ENCODE measurements at regions not wholly inside any gene's neighbourhood (a gene's known extent, or its start where the extent isn't known, plus 50 kb on each side); places are given as distances from the start of the nearest gene placed in this dataset.

DNA sequence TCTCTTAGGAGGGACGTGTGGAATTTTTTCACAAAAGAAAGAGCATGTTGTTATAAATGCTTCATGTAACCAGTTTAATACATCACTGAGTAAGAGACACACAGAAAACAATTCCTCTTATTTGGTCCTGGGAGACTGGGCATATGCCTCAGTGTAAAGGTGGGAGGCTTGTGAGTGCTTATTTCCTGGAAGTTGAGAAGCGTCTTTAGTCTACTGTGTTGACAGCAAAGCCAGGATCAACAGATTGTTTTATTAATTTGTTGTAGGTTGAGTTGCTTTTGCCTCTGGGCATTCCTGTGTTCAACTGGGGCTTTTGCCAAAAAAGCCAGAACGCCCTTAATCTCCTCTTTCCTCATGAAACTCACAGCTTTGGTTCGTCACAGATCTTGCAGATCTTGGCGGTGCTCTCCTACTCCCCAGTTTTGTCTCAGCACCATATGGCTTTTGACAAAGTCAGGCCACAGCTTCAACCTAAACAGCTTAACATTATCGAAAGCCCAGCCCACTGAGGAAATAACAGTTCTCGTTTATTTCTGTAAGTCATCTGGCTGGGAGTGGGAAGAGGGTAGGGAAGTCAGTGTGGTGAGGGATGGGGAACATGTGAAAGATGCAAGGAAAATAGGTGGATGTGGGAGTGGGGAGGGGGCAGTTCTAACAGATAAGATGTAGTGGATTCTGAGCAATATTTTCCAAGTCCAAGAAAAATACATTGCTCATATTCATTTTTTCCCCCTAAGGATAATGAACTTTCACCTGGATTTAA is 227.2 kb downstream of the DACT1 start:
- TF ChIP-seq, protein P1, sequence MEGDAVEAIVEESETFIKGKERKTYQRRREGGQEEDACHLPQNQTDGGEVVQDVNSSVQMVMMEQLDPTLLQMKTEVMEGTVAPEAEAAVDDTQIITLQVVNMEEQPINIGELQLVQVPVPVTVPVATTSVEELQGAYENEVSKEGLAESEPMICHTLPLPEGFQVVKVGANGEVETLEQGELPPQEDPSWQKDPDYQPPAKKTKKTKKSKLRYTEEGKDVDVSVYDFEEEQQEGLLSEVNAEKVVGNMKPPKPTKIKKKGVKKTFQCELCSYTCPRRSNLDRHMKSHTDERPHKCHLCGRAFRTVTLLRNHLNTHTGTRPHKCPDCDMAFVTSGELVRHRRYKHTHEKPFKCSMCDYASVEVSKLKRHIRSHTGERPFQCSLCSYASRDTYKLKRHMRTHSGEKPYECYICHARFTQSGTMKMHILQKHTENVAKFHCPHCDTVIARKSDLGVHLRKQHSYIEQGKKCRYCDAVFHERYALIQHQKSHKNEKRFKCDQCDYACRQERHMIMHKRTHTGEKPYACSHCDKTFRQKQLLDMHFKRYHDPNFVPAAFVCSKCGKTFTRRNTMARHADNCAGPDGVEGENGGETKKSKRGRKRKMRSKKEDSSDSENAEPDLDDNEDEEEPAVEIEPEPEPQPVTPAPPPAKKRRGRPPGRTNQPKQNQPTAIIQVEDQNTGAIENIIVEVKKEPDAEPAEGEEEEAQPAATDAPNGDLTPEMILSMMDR (IDR thresholded peaks at IDR 0.05): no peak
- TF ChIP-seq EZH2 (IDR thresholded peaks at IDR 0.05; ENCODE audit: borderline replicate concordance, insufficient read depth, low read depth, low read length, poor library complexity, severe bottlenecking): no peak

All from B cell (primary cell).